ENCODE measurements at regions not wholly inside any gene's neighbourhood (a gene's known extent, or its start where the extent isn't known, plus 50 kb on each side); places are given as distances from the start of the nearest gene placed in this dataset.

DNA sequence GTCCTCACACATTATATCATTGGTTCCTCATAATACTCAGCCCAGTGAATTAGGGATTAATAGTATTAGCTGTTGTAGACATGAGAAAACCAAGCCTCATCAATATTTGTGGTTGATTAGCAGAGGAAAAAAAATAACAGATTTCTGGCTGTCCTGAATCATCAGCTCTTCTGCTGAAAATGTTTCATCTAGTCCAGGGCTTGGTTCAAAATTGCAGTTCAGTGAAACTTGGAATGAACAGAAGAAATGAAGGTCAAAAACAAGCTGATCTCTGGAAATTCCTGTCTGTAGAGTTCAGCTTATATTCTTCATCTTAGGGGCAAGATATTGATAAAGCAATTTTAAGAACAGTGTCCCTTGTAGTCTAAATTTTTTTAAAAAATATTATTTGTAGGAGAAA is 361.1 kb upstream of the CCDC179 start:
- TF ChIP-seq CTCF (IDR thresholded peaks at IDR 0.05): no peak
- intact Hi-C loops (cut with DNase I; ENCODE audit: low total_unique reads): no loop called here
- Histone ChIP-seq H3K9me3 (no peaks in the 10 kb centered on the region), H3K27me3 (no peaks in the 10 kb centered on the region), H3K36me3 (peaks cover 0 to 4% (median 0%) of the 10 kb centered on the region in 3 donors), H3K4me3 (no peak overlapping the region), H3K27ac (no peak overlapping the region), H3K4me1 (no peaks in the 10 kb centered on the region)
- no peak for DNase-seq

DNA sequence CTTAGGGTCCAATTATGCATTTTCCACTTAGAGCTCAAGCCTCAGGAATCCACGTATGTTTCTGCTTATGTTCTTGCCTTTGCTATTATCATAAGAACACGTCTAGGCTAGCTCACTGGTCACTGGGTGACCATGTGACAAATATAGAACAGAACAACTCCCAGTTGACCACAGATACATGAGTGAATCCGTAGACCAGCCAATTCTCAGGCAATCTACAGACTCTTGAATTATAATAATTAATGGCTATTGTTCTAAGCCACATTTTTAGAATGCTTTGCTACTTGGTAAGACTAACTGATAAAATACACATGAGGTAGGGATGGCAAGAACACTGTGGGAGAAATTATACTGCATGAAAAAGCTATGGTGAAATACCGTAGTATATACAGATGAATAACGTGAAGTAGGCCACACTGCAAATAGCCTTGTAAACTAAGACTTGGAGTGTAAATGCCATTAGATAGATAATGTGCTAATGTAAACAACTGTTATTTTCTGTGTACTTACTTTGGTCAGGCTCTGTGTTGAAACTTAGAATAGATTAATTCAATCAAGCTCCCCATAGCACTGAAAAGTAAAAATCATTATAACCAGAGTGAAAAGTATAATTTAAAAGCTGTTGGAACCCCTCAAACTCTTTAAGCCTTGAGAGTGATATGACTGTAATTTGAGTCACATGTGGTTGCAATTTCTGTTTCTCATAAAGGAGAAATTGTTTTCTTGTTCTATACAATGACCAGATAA is 366.2 kb upstream of the CCDC179 start:
- no peak for TF ChIP-seq CTCF (IDR thresholded peaks at IDR 0.05)
- Histone ChIP-seq H3K4me1 (no peaks in the 10 kb centered on the region), H3K4me3 (no peak overlapping the region), H3K36me3 (no peaks in the 10 kb centered on the region), H3K27me3 (no peaks in the 10 kb centered on the region), H3K27ac (no peak overlapping the region), H3K9me3 (no peaks in the 10 kb centered on the region)
- intact Hi-C loops (cut with DNase I; ENCODE audit: low total_unique reads): no loop called here
- DNase-seq: no peak

DNA sequence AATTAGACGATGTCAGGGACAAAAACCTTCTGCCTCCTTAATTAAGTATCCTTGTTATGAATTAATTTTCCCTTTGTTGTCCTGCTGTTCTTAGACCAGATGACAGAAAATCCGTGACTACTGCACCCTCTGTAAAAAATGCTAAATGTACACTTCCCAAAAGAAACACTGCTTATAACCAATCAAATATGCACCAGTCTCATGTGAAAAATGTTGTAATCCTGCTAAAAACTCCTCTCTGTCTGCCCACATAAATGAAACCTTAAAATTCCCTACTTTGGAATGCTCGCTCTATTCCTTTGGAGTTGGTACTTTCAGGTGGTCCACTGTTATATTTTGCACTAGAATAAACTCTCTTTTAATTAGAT is 366.8 kb upstream of the CCDC179 start:
- no peak for DNase-seq

DNA sequence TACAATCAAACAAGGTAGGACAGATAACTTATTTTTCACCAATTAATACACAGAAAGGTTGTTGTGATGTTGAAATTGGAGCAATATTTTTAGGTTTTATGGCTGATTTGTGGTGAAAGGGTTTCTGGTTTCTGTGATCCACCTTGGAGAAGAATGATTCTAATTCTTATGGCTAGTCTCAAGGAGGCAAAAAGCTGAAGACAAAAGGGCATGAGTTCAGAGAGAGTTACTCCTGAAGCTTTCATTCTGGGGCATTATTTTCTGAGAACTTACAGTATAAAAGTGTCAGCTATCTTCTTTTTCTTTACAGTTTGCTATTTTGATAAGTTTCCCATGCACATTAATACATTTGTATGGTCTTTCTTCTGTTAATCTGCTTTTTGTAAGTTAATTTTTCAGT is 372.4 kb upstream of the CCDC179 start:
- H3K4me1 ChIP-seq: peaks cover 0 to 12% (median 0%) of the 10 kb centered on the region in 4 donors
- H3K4me3 ChIP-seq: no peak overlapping the region
- no peaks in the 10 kb centered on the region for H3K27me3 ChIP-seq
- H3K36me3 ChIP-seq: no peaks in the 10 kb centered on the region
- intact Hi-C loops (cut with DNase I; ENCODE audit: low total_unique reads): no loop called here
- H3K27ac ChIP-seq: no peak overlapping the region
- H3K9me3 ChIP-seq: no peaks in the 10 kb centered on the region
- no peak for TF ChIP-seq CTCF (IDR thresholded peaks at IDR 0.05)
- no peak for DNase-seq

More for the DNA sequence above, 366.8 kb upstream of the CCDC179 start:
- Histone ChIP-seq H3K36me3 (no peaks in the 10 kb centered on the region), H3K27me3 (no peaks in the 10 kb centered on the region), H3K4me1 (no peaks in the 10 kb centered on the region), H3K4me3 (no peak overlapping the region), H3K27ac (no peak overlapping the region), H3K9me3 (no peaks in the 10 kb centered on the region)
- TF ChIP-seq CTCF (IDR thresholded peaks at IDR 0.05): no peak
- intact Hi-C loops (cut with DNase I; ENCODE audit: low total_unique reads): no loop called here

- intact Hi-C loops (cut with DNase I; ENCODE audit: low total_unique reads): no loop called here
- H3K27ac ChIP-seq: no peak overlapping the region
- H3K36me3 ChIP-seq: no peaks in the 10 kb centered on the region
- no peaks in the 10 kb centered on the region for H3K9me3 ChIP-seq
- no peak for DNase-seq
- no peaks in the 10 kb centered on the region for H3K27me3 ChIP-seq
- no peak overlapping the region for H3K4me3 ChIP-seq
- no peak for TF ChIP-seq CTCF (IDR thresholded peaks at IDR 0.05)
- peaks cover 0 to 12% (median 0%) of the 10 kb centered on the region in 4 donors for H3K4me1 ChIP-seq
Measured at GRCh38 chr11:23233075-23233474, 372.8 kb upstream of the CCDC179 start.

Data from tibial artery (tissue), 4 donors.